SU-DHL-6 (cell line): ENCODE measurements at regions not wholly inside any gene's neighbourhood (a gene's known extent, or its start where the extent isn't known, plus 50 kb on each side); places are given as distances from the start of the nearest gene placed in this dataset.

Source experiments
- H2AFZ ChIP-seq: fragments of 200-600 bp; sonication (generic); 2 replicates; pipeline ENCODE4 v1.6.1; 2014; ENCODE audit warnings: low read depth, mild to moderate bottlenecking, moderate library complexity, mixed read lengths, antibody characterized with exemption, low read length; ENCODE audit not compliant: severe bottlenecking
- H3F3A ChIP-seq: fragments of 200-600 bp; shearing (Covaris generic); 2 replicates; pipeline ENCODE4 v1.6.0; 2016; ENCODE audit warnings: antibody characterized with exemption, mild to moderate bottlenecking; ENCODE audit not compliant: insufficient read depth
- H3K27ac ChIP-seq: fragments of 200-600 bp; sonication (generic); 2 replicates; pipeline ENCODE4 v1.5.1; 2016; ENCODE audit warnings: low read depth, mild to moderate bottlenecking, low read length, moderate library complexity, mixed read lengths
- H3K27me3 ChIP-seq: fragments of 200-600 bp; sonication (generic), shearing (Covaris generic); 2 replicates; pipeline ENCODE4 v1.6.0; 2014; ENCODE audit warnings: mild to moderate bottlenecking, low read length
- H3K36me3 ChIP-seq: fragments of 200-600 bp; sonication (generic); 2 replicates; pipeline ENCODE4 v1.6.1; 2014; ENCODE audit warnings: mild to moderate bottlenecking, low read length, mixed read lengths
- H3K4me2 ChIP-seq: fragments of 300-600, 200-600 bp; shearing (Covaris generic), sonication (generic); 2 replicates; pipeline ENCODE4 v1.6.0; 2014; ENCODE audit warnings: low read length, low read depth, mild to moderate bottlenecking; ENCODE audit not compliant: poor library complexity, severe bottlenecking
- H3K4me3 ChIP-seq: fragments of 200-600 bp; sonication (generic); 2 replicates; pipeline ENCODE4 v1.5.1; 2014; ENCODE audit warnings: antibody characterized with exemption, low read length, mild to moderate bottlenecking, mixed read lengths; ENCODE audit not compliant: insufficient read depth, poor library complexity, severe bottlenecking
- H3K79me2 ChIP-seq: fragments of 200-600 bp; sonication (generic); 2 replicates; pipeline ENCODE4 v1.6.1; 2014; ENCODE audit warnings: mild to moderate bottlenecking, low read length, moderate library complexity; ENCODE audit not compliant: insufficient read depth
- H3K9ac ChIP-seq: fragments of 200-600 bp; sonication (generic); 2 replicates; pipeline ENCODE4 v1.7.0; 2014; ENCODE audit warnings: mild to moderate bottlenecking, low read length
- H3K9me2 ChIP-seq: fragments of 200-600 bp; sonication (generic); replicated peaks from 2 replicates; pipeline ENCODE4 v1.6.1; 2014; ENCODE audit warnings: low read length; ENCODE audit not compliant: insufficient read depth
- H3K9me3 ChIP-seq: fragments of 200-600 bp; sonication (generic); 2 replicates; pipeline ENCODE4 v1.6.1; 2014; ENCODE audit warnings: low read length, mixed read lengths; ENCODE audit not compliant: insufficient read depth
- H4K20me1 ChIP-seq: fragments of 200-600 bp; sonication (generic); 2 replicates; pipeline ENCODE4 v1.6.1; 2014; ENCODE audit warnings: low read depth, mild to moderate bottlenecking, antibody characterized with exemption, low read length, moderate library complexity, mixed read lengths
- CTCF ChIP-seq: fragments of 200-600 bp; sonication (generic); IDR thresholded peaks from one replicate; pipeline ENCODE4 v1.5.1; 2017; ENCODE audit warnings: antibody characterized with exemption, mild to moderate bottlenecking, low read length, moderate library complexity; ENCODE audit not compliant: insufficient read depth, poor library complexity, severe bottlenecking
- EZH2phosphoT487 ChIP-seq: fragments of 200-600 bp; sonication (generic), shearing (Covaris generic); conservative IDR thresholded peaks from 2 replicates; pipeline ENCODE4 v1.6.1; 2018; ENCODE audit warnings: mild to moderate bottlenecking, antibody characterized with exemption, low read length, moderate library complexity, mixed read lengths

- Histone ChIP-seq H3K36me3 (no peaks in the 10 kb centered on the region), H2AFZ (no peak overlapping the region), H3K9me3 (no peaks in the 10 kb centered on the region), H4K20me1 (no peaks in the 10 kb centered on the region), H3K27me3 (no peaks in the 10 kb centered on the region), H3K79me2 (no peaks in the 10 kb centered on the region), H3K27ac (no peak overlapping the region), H3K4me3 (no peak overlapping the region), H3K9ac (no peak overlapping the region), H3F3A (no peaks in the 10 kb centered on the region), H3K4me2 (no peak overlapping the region), H3K9me2 (no peaks in the 10 kb centered on the region)
- TF ChIP-seq EZH2phosphoT487 (no peak), CTCF (no peak)
Observed at GRCh38 chr3:176087066-176087697, 1110.1 kb downstream of the TBL1XR1 start.

GRCh38 chr3:176079785-176080184 lies 1117.5 kb downstream of the TBL1XR1 start:
- H4K20me1 ChIP-seq = no peaks in the 10 kb centered on the region
- H3F3A ChIP-seq = no peaks in the 10 kb centered on the region
- no peaks in the 10 kb centered on the region for H3K36me3 ChIP-seq
- no peak overlapping the region for H3K9ac ChIP-seq
- H3K9me2 ChIP-seq = no peaks in the 10 kb centered on the region
- no peak overlapping the region for H2AFZ ChIP-seq
- H3K4me3 ChIP-seq = no peak overlapping the region
- no peak overlapping the region for H3K27ac ChIP-seq
- H3K79me2 ChIP-seq = no peaks in the 10 kb centered on the region
- H3K9me3 ChIP-seq = no peaks in the 10 kb centered on the region
- no peak overlapping the region for H3K4me2 ChIP-seq
- TF ChIP-seq EZH2phosphoT487 (no peak), CTCF (no peak)
- H3K27me3 ChIP-seq = no peaks in the 10 kb centered on the region

GRCh38 chr3:176078906-176079305 lies 1118.4 kb downstream of the TBL1XR1 start:
- H3K4me3 ChIP-seq = no peak overlapping the region
- TF ChIP-seq CTCF (no peak), EZH2phosphoT487 (no peak)
- H3K4me2 ChIP-seq = no peak overlapping the region
- H3K36me3 ChIP-seq = no peaks in the 10 kb centered on the region
- H3K9ac ChIP-seq = no peak overlapping the region
- H3K79me2 ChIP-seq = no peaks in the 10 kb centered on the region
- H4K20me1 ChIP-seq = no peaks in the 10 kb centered on the region
- H3K27ac ChIP-seq = no peak overlapping the region
- H3K27me3 ChIP-seq = no peaks in the 10 kb centered on the region
- no peaks in the 10 kb centered on the region for H3K9me2 ChIP-seq
- H2AFZ ChIP-seq = no peak overlapping the region
- H3F3A ChIP-seq = no peaks in the 10 kb centered on the region
- no peaks in the 10 kb centered on the region for H3K9me3 ChIP-seq
